NCI-H2196 (cell line): ENCODE measurements at regions not wholly inside any gene's neighbourhood (a gene's known extent, or its start where the extent isn't known, plus 50 kb on each side); places are given as distances from the start of the nearest gene placed in this dataset.
"Not testable (repeated sequence)": the region's sequence is repeated elsewhere in the genome, so short reads cannot be mapped to it uniquely, and the experiment has no call there.

Source experiments
- DNase-seq: peaks from one replicate; lab custom pipeline; 2025; ENCODE audit not compliant: unreplicated experiment; lab: John Stamatoyannopoulos, UW

DNA sequence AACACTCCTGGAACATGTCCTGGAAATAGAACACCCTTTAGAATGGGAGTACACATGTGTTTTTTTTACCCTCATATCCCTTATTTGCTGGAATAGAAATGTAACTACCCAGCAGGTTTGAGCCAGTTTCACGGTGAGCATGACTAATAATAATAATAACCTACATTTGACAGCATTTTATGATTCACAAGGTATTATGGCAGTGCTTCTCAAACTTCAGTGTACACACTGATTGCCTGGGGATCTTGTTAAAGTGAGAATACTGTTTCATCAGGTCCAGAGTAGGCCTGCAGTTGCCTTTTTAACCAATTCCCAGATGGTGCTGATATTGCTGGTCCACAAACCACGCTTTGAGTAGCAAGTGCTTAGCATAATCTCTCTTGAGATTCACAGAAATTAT, 63.9 kb downstream of the NFKBIZ start:
- no peak for DNase-seq

DNA sequence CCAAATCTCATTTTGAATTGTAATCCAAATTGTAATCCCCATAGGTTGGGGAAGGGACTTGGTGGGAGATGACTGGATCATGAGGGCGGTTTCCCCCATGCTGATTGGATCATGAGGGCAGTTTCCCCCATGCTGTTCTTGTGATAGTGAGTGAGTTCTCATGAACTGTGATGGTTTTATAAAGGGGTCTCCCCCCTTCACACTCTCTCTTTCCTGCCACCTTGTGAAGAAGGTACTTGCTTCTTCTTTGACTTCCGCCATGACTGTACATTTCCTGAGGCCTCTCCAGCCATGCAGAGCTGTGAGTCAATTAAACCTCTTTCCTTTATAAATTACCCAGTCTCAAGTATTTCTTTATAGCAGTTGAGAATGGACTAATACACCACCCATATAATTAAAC, 68.4 kb downstream of the NFKBIZ start:
- not testable (repeated sequence) for DNase-seq

DNA sequence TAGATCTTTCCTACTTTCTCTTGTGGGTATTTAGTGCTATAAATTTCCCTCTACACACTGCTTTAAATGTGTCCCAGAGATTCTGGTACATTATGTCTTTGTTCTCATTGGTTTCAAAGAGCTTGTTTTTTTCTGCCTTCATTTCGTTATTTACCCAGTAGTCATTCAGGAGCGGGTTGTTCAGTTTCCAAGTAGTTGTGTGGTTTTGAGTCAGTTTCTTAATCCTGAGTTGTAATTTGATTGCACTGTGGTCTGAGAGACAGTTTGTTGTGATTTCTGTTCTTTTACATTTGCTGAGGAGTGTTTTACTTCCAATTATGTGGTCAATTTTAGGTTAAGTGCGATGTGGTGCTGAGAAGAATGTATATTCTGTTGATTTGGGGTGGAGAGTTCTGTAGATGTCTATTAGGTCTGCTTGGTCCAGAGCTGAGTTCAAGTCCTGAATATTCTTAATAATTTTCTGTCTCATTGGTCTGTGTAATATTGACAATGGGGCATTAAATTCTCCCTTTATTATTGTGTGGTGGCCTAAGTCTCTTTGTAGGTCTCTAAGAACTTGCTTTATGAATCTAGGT, 72.9 kb downstream of the NFKBIZ start:
- DNase-seq: not testable (repeated sequence)

DNA sequence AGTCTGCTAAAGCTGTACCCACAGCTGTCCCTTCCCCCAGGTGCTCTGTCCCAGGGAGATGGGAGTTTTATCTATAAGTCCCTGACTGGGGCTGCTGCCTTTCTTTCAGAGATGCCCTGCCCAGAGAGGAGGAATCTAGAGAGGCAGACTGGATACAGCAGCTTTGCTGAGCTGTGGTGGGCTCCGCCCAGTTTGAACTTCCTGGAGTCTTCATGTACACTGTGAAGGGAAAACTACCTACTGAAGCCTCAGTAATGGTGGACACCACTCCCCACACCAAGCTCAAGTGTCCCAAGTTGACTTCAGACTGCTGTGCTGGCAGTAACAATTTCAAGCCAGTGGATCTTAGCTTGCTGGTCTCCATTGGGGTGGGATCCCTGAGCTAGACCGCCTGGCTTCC, 75.3 kb downstream of the NFKBIZ start:
- not testable (repeated sequence) for DNase-seq

DNA sequence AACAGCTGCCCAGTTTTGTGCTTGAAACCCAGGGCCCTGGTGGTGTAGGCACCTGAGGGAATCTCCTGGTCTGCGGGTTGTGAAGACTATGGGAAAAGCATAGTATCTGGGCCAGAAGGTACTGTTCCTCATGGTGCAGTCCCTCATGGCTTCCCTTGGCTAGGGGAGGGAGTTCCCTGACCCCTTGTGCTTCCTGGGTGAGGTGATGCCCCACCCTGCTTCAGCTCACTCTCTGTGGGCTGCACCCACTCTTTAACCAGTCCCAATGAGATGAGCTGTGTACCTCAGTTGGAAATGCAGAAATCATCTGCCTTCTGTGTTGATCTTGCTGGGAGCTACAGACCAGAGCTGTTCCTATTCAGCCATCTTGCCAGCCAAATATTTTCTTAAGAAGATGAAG, 75.8 kb downstream of the NFKBIZ start:
- DNase-seq: not testable (repeated sequence)

DNA sequence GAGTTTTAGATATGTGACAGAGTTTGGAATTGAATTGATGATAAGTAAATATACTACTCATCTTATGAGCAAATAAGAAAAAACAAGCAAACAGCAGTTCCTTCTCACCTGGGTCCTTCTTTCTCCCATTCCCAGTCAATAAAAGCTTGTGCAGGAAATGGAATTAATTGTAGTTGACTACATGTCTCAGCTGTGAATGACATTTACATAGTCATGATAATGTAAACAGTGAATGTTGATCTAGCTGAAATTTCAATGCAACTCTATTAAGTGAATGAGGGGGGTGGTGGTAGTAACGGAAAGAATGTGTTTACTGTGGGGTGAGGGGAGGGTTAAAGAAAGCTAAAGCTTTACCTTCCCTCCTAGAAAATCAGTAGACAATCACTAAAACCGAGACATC, 76.2 kb downstream of the NFKBIZ start:
- peak; percentile 26 for DNase-seq

DNA sequence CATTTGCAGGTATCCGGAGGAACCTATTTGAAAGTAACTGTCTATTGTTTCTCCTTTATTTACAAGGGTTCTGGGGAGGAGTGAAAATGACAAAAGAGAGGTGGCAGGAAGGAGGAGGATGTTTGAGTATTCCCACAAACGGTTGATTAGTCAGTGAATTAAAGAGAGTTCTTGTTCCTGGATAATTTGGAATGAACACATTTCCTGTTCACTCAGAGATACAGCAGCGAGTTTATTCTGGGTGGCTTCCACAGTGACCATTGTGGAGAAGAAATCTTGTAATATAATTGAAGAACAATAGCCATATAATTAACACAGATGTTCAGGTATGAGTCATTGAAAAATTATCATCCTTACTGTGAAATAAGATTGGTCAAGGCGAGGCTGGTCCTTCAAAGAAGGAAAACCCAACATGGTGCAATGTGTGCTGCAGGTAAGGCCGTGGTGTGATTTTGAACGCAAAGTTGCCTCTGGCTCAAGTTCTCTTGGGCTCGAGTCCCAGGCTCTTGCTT, 77.3 kb downstream of the NFKBIZ start:
- DNase-seq: peak; percentile 19

DNA sequence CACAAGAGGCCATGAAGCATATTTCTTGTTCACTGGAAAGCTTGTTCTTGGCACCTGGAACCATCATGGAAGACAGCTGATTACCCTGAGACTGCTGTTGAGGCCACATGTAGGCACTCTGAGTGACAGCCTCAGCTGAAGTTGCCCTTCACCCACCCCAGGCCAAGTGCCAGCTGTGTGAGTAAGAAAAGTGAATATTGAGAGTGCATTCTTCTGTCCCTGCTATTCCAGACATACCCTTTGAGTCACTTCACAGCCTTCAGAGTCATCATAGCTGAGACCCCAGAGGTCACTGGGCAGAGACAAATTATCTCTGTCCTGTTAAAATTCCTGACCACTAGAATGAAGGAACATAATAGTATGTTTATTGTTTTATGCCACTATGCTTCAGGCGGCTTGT, 79.6 kb downstream of the NFKBIZ start:
- no peak for DNase-seq

DNA sequence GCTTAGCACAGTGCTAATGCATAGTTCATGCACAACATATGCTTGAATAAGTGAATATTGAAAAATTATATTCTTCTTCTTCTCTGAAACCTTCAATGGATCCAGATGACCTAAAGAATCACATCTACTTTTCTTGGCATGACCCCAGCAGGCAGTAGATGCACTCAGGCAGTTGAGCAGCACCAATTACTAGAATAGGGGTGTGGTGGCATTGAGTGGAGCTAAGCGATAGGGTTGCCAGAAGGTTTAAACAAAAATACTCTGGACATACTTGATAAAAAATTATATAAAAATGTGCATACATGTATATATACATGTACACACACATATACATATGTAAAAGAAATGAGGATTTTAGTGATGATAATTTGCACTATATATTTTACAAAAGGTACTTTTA, 81.8 kb downstream of the NFKBIZ start:
- no peak for DNase-seq

DNA sequence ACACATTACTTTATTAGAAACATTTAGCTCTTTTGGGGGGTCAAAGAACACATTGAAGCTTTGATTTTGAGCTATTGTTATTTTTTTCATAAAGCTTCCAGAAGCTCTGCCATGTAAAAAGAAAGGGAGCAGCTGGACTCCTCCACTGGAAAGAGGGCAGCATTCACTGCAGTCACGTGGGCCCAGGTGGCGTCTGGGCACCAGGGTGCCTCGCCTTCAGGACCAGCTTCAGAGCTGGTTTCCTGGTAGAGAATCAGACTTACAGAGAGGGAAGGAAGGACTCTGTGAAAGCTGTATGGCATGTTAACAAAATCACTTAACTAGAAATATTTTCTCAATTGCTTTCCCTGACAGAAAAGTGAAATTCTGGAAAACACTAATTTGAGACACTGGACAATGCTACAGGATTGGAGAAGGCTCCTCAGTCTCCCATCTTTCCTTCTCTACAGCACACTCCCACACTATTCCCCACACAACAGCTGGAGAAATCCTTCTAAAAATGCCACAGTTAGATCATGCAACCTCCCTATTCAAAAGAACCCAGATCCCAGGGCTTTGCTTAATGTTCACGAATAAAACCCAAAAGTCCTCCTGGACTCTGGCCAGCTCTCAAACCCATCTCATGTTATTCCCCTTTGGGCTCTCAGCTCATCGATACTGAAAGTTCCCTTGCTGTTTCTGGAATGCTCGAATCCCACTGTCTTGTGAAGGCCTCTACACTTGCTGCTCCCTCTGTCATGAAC, 83.2 kb downstream of the NFKBIZ start:
- no peak for DNase-seq

DNA sequence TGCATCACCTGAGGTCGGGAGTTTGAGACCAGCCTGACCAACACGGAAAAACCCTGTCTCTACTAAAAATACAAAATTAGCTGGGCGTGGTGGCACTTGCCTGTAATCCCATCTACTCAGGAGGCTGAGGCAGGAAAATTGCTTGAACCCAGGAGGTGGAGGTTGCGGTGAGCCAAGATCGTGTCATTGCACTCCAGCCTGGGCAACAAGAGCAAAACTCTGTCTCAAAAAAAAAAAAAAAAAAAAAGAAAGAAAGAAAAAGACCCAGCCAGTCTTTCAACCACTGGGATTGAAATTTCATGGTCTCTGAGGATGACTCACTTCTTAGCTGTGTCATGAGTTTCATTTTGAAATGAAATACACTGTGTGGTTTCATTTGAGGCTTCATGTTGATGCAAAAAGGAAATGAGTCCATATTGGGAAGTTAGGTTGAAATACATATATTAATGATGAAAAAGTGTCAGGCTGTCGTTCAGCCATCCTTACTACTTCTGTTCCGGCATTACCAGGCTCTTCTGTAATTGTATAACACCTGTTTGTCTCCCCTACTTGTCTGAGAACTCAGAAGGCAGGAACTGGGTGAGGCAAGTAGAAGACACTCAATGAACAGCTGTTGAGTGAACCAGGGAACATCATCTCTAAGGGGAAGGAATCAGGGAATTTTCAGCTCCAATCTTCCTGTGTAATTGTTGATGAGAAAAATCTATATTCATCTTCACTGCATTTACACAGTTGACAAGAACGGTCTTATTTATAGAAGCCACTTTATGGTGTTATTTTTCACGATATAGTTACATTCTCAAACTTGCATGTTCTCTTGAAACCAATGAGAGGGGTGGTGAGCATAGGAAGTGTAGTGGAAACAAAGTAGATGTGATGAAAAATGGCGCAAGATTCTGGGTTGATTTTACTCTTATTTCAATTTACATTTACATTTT, 87.4 kb downstream of the NFKBIZ start:
- DNase-seq: no peak

DNA sequence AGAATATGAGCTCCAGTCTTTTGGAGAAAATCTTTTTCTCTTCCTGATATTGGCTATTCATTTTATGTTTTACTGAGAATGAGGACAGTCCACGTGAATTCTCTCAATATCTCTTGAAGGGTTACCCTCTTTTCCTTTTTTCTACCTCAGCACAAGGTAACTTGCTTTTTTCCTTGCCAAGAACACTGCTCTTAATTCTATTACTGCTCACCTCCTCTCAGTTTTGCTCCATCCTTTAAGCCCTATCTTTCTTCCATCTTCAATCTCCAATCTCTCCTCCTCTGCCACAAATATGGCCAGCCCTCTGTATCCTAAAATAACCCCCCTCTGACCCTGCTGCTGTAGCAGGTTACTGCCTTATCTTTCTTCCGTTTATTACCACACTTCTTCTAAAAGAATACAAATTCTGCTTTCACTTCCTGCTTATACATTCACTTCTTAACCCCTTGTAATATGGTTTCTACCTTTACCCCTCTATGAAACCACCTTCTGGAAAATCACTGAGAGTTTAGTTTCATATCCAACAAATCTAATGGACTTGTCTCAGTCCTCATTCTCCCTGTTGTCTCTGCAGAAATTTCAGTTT, 89.0 kb downstream of the NFKBIZ start:
- no peak for DNase-seq

DNA sequence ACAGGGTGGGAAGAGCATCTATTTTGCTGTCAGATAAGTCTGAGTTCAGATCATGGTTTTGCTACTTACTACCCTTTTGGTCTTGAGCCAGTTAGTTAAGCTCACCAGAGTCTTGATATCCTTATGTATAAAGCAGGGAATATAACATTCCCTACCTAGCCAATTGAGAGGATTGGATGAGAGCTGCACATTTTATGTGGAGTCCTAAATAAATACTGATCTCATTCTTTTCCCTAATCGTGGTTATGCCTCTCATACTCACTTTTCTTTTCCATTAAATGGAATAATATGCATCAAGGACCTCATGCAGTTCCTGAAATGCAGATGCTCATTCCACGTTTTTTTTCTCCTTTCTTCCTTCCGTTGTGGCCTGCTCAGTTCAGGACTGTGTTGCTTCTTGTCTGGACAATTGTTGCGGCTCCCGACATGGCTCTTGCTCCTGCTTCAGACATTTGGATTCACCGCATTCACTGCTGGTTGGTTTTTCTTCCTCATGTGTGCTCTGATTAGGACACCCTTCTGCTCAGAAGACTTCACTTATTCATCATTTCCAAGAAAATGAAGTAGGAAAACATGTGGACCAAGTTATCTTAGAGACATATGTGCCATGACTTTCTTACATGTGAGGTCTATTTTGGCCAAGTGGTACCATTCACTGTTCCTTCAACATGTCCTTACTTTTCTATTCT, 90.2 kb downstream of the NFKBIZ start:
- no peak for DNase-seq

DNA sequence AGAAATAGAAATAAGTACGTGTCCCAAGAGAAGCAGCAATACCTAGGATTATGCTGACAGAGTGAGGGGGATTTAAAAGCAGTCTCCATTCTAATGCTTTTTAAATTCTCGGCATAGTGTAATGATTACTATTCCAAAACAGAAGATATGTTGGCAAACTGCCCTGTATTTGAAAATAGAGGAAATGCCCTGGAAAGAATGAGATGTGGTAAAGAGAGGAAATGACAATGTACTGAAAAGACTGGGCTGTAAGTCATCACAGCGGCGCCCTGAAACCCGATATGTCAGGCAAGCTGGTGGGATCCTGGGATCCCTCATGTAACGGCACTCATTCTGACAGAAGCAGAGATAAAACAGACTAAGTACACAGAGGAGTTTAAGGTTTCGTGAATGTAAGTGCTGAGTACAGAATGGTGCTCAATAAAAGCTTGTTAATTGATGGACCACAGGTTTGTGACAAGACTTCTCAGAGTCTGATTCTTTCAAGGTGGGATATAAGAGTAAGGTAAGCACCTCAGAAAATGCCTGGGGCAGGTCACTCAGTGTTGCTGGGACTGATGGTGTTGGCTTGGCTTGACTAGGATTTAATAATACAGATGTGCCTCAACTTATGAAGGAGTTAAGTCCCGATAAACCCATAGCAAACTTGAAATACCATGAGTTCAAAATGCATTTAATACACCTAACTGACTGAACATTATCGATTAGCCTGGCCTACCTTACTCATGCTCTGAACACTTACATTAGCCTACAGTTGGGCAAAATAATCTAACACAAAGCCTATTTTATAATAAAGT, 91.4 kb downstream of the NFKBIZ start:
- no peak for DNase-seq

DNA sequence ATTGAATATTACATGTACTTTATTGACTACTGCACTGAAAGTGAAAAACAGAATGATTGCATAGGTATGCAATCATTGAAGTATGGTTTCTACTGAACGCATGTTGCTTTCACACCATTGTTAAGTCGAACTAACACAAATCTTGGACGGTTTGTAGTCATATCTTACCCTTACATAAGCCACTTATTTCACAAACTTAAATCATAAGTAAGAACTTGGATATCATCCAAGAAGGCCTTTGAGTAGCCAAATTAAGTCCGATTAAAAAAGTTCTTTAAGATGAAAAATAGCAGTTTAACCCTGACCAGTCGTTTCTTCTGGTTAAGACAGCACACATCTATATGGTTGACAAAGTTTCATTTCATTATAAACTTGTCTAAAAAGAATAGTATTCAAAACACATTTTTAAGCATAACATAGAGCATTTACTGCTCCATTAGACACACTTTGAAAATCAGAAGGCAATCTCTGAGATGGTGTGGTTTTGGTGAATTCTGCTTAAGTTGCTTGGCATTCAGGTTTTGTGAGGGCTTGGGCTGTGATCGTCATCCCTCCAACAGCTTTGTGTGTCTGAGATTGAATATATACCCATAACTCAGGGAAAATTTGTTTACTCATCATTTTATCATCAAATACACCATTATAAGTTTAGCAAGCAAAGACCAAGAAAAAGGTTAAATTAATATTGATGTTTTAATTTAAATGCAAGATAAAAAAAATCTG, 92.2 kb downstream of the NFKBIZ start:
- no peak for DNase-seq

DNA sequence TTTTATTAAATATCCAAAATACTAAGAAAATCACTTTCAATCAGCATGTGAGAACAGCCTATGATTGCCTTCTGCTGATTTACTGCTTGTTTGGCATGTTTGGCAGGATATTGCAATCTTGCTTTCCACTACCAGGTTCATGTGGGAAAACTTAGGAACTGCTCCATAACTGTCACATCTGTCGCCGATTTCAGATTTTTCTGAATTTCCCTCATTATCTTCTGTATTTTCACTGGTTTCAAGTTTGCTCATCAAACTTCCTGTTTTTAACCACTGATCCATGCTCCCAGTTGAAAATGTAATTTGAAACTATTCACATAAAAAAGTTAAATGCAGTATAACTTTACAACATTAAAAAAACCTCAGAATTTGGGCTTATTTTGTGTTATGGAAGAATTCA, 93.0 kb downstream of the NFKBIZ start:
- no peak for DNase-seq

DNA sequence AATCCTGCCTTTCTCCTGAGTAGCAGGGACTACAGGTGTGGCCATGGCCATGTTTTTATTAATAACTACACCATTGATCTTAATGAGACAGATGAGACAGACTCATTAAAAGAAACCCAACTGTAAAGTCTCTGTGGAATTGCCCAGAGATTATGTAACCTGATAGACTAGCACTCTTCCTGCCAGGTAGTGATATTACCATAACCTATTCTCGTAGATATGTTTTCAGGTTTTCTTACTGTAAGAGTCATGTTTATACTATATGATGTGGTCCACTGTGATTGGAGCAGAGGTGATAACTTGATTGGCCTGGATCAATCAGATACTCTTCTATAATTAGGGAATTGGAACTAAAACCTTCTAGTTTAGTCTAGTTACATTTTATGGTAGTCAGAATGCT, 93.7 kb downstream of the NFKBIZ start:
- DNase-seq: no peak

DNA sequence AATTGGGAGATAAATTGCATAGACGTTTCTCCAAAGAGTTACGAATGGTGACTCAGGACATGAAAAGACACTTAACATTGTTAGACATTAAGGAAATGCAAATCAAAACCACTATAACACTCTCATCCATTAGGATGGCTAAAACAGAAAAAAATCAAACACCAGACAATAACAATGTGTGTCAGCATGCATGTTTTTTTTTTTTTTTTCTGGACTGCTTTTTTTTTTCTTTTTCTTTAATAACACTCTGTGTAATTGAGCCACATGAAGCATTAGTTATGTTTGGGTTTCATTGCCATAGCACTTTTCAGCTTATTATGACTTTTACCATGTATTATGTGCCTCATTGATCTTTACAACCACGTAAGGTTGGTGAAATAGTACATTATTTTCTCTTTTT, 95.0 kb downstream of the NFKBIZ start:
- DNase-seq: no peak

DNA sequence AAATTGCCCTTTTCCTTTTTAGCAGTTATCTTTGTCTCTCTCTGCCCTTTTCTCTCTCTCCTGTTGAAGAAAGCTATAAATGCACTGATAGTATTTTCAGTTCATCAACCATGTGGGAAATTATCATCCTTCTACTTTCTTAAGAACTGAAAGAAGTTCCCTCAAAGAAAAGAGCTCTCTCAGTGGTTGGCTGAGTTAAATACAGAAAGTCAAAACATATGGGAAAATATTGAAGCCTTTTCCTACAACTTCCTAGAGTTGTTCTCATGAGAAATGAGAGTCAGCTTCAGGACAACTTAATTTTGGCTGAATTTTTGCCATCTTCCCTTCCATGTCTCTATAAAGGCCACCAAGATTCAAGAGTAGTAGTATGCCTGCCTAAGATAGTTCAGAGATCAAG, 96.7 kb downstream of the NFKBIZ start:
- DNase-seq: no peak
